Upper lobe of right lung (tissue), 1 donor: ENCODE measurements at regions not wholly inside any gene's neighbourhood (a gene's known extent, or its start where the extent isn't known, plus 50 kb on each side); places are given as distances from the start of the nearest gene placed in this dataset.

ENCODE experiments used
- ATAC-seq: fragments of 200-7000 bp; cut with Tn5 transposase; one replicate; pipeline ENCODE4 v1.9.1; 2020; ENCODE audit warnings: mild to moderate bottlenecking, moderate library complexity
- DNase-seq: peaks from one replicate; pipeline ENCODE4 v3.0.0-alpha.2; 2020
- H3K27ac ChIP-seq: fragments of 200-600 bp; one replicate; pipeline ENCODE4 v1.8.0; 2022
- H3K27me3 ChIP-seq: fragments of 200-600 bp; one replicate; pipeline ENCODE4 v1.8.0; 2022; ENCODE audit warnings: mild to moderate bottlenecking
- H3K36me3 ChIP-seq: fragments of 200-600 bp; one replicate; pipeline ENCODE4 v1.8.0; 2022
- H3K4me1 ChIP-seq: fragments of 200-600 bp; one replicate; pipeline ENCODE4 v1.8.0; 2022
- H3K4me3 ChIP-seq: fragments of 200-600 bp; one replicate; pipeline ENCODE4 v1.8.0; 2022; ENCODE audit warnings: mild to moderate bottlenecking
- H3K9me3 ChIP-seq: fragments of 200-600 bp; one replicate; pipeline ENCODE4 v1.8.0; 2022
- CTCF ChIP-seq: fragments of 200-600 bp; IDR thresholded peaks from one replicate; pipeline ENCODE4 v1.8.0; 2022; ENCODE audit warnings: antibody characterized with exemption
- intact Hi-C: fragments of 100-400 bp; cut with DNase I; formaldehyde crosslinking; loops from one replicate; pipeline ENCODE4 v1.11.0; 2022
- donor health status: DM: no; HTN: yes; CAD: no; lungs with severe emphysema.

DNA sequence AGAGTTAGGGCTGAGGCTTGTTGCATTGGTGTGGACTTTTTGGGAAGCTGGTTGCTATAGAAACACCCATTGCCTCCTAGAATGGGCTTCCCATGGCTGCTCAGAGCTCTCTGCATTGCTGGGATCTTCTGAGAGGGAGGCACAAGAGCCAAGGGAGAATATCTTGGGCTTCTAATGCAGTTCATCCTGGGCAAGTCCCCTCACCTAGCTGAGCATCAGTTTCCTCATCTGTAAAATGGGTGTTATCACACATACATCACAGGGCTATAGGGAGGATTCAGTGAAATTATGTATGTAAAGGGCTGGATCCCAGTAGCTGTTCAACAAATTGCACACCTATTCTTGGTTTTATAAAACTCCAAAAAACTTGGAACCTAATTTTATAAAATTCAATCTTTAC, 106.1 kb upstream of the ALDH1B1 start:
- intact Hi-C loops = no loop called here
- ATAC-seq (no peak), DNase-seq (no peak)

GRCh38 chr9:38285236-38285635, 107.3 kb upstream of the ALDH1B1 start:
- H3K27ac ChIP-seq = no peak overlapping the region
- ATAC-seq (no peak), DNase-seq (no peak)
- H3K9me3 ChIP-seq = no peaks in the 10 kb centered on the region
- no peaks in the 10 kb centered on the region for H3K36me3 ChIP-seq
- H3K27me3 ChIP-seq = no peaks in the 10 kb centered on the region
- intact Hi-C loops = no loop called here
- H3K4me3 ChIP-seq = no peak overlapping the region
- H3K4me1 ChIP-seq = no peaks in the 10 kb centered on the region
- no peak for TF ChIP-seq CTCF

More for the DNA sequence above, 106.1 kb upstream of the ALDH1B1 start:
- Histone ChIP-seq H3K9me3 (no peaks in the 10 kb centered on the region), H3K4me3 (no peak overlapping the region), H3K4me1 (no peaks in the 10 kb centered on the region), H3K27ac (no peak overlapping the region), H3K36me3 (no peaks in the 10 kb centered on the region), H3K27me3 (no peaks in the 10 kb centered on the region)
- no peak for TF ChIP-seq CTCF

GRCh38 chr9:38284588-38285051, 107.9 kb upstream of the ALDH1B1 start:
- DNase-seq = no peak
- no peak overlapping the region for H3K4me3 ChIP-seq
- intact Hi-C loops = no loop called here
- H3K9me3 ChIP-seq = no peaks in the 10 kb centered on the region
- H3K36me3 ChIP-seq = no peaks in the 10 kb centered on the region
- no peak overlapping the region for H3K27ac ChIP-seq
- no peak for ATAC-seq
- H3K27me3 ChIP-seq = no peaks in the 10 kb centered on the region
- no peak for TF ChIP-seq CTCF
- no peaks in the 10 kb centered on the region for H3K4me1 ChIP-seq

DNA sequence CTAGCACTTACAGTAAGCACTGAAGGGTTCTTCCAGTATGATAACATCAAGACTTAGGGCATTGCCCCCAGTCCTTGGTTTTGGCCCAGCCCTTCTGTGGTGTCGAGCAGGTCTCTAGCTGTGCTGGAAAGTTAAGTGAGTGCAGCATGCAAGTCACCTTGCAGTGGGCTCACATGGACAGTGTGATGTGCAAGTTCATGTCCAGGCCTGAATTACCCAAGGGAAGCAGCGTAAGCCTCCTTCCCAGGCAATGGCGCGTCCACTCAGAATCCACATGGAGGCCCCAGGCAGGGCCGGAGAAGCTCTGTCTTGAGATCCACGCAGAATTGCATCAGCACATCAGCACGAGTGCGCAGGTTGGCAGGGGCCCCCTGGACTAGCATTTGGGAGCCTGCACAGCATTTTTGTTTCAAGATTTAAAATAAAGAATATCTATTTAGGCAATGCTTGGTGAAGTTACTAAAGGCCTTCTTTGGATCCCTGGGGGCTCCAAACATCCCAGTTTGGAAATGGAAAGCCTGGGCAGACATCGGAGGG, 108.4 kb upstream of the ALDH1B1 start:
- no peaks in the 10 kb centered on the region for H3K4me1 ChIP-seq
- no peak overlapping the region for H3K4me3 ChIP-seq
- H3K27me3 ChIP-seq = no peaks in the 10 kb centered on the region
- DNase-seq = no peak
- H3K36me3 ChIP-seq = no peaks in the 10 kb centered on the region
- TF ChIP-seq CTCF = no peak
- no peak overlapping the region for H3K27ac ChIP-seq
- H3K9me3 ChIP-seq = no peaks in the 10 kb centered on the region
- no peak for ATAC-seq
- intact Hi-C loops = no loop called here

- H3K27ac ChIP-seq = no peak overlapping the region
- H3K4me3 ChIP-seq = no peak overlapping the region
- H3K4me1 ChIP-seq = no peaks in the 10 kb centered on the region
- intact Hi-C loops = no loop called here
- H3K36me3 ChIP-seq = no peaks in the 10 kb centered on the region
- no peaks in the 10 kb centered on the region for H3K9me3 ChIP-seq
- no peak for DNase-seq
- no peak for ATAC-seq
- H3K27me3 ChIP-seq = no peaks in the 10 kb centered on the region
- TF ChIP-seq CTCF = no peak
Measured at GRCh38 chr9:38282756-38283155, 109.7 kb upstream of the ALDH1B1 start.

- ATAC-seq (no peak), DNase-seq (no peak)
- no peaks in the 10 kb centered on the region for H3K27me3 ChIP-seq
- H3K27ac ChIP-seq = no peak overlapping the region
- TF ChIP-seq CTCF = no peak
- H3K4me3 ChIP-seq = no peak overlapping the region
- no peaks in the 10 kb centered on the region for H3K36me3 ChIP-seq
- no peaks in the 10 kb centered on the region for H3K4me1 ChIP-seq
- no peaks in the 10 kb centered on the region for H3K9me3 ChIP-seq
- intact Hi-C loops = no loop called here
Measured at GRCh38 chr9:38281917-38282316, 110.6 kb upstream of the ALDH1B1 start.
